K562 (cell line): ENCODE measurements at regions not wholly inside any gene's neighbourhood (a gene's known extent, or its start where the extent isn't known, plus 50 kb on each side); places are given as distances from the start of the nearest gene placed in this dataset.

ENCODE experiments used
- CAMTA2 ChIP-seq: fragments of 250-450 bp; sonication (Bioruptor Pico); conservative IDR thresholded peaks from 2 replicates; pipeline ENCODE4 v1.5.1; 2022
- ZNF717 ChIP-seq: fragments of 250-450 bp; sonication (Bioruptor Pico); IDR thresholded peaks from 2 replicates; pipeline ENCODE4 v1.5.0; 2021
- TF ChIP-seq, protein P1 (sequence below), 3 experiments: IDR thresholded peaks in 2 of 3; conservative IDR thresholded peaks in 1 of 3; 2 replicates each; pipeline ENCODE4 v1.5.1; 2011 to 2012; ENCODE audit warnings: low read length in 3 of 3, mild to moderate bottlenecking in 3 of 3, control low read depth in 2 of 3, improper control_type of control experiment in 1 of 3, inconsistent platforms in 1 of 3, low read depth in 1 of 3, mixed read lengths in 1 of 3, moderate library complexity in 1 of 3; ENCODE audit not compliant: insufficient read depth in 2 of 3
- TF ChIP-seq, protein P2 (sequence below): sonication (generic); formaldehyde crosslinking; IDR thresholded peaks from 2 replicates; pipeline ENCODE4 v1.5.0; 2020; ENCODE audit warnings: missing genetic modification reagents
- TF ChIP-seq, protein P3 (sequence below): sonication (generic); formaldehyde crosslinking; IDR thresholded peaks from 2 replicates; pipeline ENCODE4 v1.8.1; 2022; ENCODE audit warnings: missing genetic modification reagents
- TF ChIP-seq, protein P4 (sequence below): IDR thresholded peaks from 2 replicates; pipeline ENCODE4 v1.6.1; 2014; ENCODE audit warnings: antibody characterized with exemption
- TF ChIP-seq, protein P5 (sequence below): sonication (generic); formaldehyde crosslinking; IDR thresholded peaks from 2 replicates; pipeline ENCODE4 v1.8.1; 2023; ENCODE audit warnings: mild to moderate bottlenecking, missing genetic modification reagents
- TF ChIP-seq, protein P6 (sequence below): fragments of 250-450 bp; sonication (Bioruptor Pico); IDR thresholded peaks from 2 replicates; pipeline ENCODE4 v1.4.0; 2020; ENCODE audit warnings: mild to moderate bottlenecking, moderate library complexity
- TF ChIP-seq, protein P7 (sequence below), 2 experiments: fragments of 450-650 bp; IDR thresholded peaks; 2 replicates each; pipeline ENCODE4 v1.6.1; 2016

DNA sequence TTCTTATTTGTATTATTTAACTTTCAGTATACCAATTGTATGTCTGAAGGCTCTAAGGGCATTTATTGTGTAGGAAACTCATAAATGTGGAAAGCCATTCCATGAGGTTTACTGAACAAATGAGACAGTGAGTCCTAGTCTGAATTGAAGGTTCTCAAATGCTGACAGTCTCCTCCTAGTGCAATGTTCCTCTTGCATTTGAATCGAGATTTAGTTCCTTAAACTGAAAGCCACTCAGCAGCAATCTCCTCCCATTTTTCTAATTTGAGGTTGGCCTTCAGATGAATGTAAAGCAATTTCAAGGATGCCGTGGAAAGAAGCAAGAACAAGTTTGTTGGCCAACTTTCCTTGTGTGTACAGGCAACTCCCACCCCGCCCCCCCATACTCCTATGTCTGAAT lies 493.2 kb upstream of the KLF4 start (continued):
- TF ChIP-seq, protein P1, sequence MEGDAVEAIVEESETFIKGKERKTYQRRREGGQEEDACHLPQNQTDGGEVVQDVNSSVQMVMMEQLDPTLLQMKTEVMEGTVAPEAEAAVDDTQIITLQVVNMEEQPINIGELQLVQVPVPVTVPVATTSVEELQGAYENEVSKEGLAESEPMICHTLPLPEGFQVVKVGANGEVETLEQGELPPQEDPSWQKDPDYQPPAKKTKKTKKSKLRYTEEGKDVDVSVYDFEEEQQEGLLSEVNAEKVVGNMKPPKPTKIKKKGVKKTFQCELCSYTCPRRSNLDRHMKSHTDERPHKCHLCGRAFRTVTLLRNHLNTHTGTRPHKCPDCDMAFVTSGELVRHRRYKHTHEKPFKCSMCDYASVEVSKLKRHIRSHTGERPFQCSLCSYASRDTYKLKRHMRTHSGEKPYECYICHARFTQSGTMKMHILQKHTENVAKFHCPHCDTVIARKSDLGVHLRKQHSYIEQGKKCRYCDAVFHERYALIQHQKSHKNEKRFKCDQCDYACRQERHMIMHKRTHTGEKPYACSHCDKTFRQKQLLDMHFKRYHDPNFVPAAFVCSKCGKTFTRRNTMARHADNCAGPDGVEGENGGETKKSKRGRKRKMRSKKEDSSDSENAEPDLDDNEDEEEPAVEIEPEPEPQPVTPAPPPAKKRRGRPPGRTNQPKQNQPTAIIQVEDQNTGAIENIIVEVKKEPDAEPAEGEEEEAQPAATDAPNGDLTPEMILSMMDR (IDR thresholded peaks at IDR 0.05 in 2 of 3, conservative IDR thresholded peaks at IDR 0.05 in 1 of 3; ENCODE audit: insufficient read depth in 2 of 3, low read depth in 1 of 3, low read length in 3 of 3): no peak
- TF ChIP-seq ZNF717 (CRISPR knock-in tag) (no peak), CAMTA2 (CRISPR knock-in tag) (no peak)
- TF ChIP-seq, protein P2, sequence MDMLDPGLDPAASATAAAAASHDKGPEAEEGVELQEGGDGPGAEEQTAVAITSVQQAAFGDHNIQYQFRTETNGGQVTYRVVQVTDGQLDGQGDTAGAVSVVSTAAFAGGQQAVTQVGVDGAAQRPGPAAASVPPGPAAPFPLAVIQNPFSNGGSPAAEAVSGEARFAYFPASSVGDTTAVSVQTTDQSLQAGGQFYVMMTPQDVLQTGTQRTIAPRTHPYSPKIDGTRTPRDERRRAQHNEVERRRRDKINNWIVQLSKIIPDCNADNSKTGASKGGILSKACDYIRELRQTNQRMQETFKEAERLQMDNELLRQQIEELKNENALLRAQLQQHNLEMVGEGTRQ: no peak
- TF ChIP-seq, protein P3, sequence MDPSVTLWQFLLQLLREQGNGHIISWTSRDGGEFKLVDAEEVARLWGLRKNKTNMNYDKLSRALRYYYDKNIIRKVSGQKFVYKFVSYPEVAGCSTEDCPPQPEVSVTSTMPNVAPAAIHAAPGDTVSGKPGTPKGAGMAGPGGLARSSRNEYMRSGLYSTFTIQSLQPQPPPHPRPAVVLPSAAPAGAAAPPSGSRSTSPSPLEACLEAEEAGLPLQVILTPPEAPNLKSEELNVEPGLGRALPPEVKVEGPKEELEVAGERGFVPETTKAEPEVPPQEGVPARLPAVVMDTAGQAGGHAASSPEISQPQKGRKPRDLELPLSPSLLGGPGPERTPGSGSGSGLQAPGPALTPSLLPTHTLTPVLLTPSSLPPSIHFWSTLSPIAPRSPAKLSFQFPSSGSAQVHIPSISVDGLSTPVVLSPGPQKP (CRISPR knock-in tag): no peak
- TF ChIP-seq, protein P4, sequence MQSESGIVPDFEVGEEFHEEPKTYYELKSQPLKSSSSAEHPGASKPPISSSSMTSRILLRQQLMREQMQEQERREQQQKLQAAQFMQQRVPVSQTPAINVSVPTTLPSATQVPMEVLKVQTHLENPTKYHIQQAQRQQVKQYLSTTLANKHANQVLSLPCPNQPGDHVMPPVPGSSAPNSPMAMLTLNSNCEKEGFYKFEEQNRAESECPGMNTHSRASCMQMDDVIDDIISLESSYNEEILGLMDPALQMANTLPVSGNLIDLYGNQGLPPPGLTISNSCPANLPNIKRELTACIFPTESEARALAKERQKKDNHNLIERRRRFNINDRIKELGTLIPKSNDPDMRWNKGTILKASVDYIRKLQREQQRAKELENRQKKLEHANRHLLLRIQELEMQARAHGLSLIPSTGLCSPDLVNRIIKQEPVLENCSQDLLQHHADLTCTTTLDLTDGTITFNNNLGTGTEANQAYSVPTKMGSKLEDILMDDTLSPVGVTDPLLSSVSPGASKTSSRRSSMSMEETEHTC: no peak
- TF ChIP-seq, protein P5, sequence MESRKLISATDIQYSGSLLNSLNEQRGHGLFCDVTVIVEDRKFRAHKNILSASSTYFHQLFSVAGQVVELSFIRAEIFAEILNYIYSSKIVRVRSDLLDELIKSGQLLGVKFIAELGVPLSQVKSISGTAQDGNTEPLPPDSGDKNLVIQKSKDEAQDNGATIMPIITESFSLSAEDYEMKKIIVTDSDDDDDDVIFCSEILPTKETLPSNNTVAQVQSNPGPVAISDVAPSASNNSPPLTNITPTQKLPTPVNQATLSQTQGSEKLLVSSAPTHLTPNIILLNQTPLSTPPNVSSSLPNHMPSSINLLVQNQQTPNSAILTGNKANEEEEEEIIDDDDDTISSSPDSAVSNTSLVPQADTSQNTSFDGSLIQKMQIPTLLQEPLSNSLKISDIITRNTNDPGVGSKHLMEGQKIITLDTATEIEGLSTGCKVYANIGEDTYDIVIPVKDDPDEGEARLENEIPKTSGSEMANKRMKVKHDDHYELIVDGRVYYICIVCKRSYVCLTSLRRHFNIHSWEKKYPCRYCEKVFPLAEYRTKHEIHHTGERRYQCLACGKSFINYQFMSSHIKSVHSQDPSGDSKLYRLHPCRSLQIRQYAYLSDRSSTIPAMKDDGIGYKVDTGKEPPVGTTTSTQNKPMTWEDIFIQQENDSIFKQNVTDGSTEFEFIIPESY: no peak
- TF ChIP-seq, protein P6, sequence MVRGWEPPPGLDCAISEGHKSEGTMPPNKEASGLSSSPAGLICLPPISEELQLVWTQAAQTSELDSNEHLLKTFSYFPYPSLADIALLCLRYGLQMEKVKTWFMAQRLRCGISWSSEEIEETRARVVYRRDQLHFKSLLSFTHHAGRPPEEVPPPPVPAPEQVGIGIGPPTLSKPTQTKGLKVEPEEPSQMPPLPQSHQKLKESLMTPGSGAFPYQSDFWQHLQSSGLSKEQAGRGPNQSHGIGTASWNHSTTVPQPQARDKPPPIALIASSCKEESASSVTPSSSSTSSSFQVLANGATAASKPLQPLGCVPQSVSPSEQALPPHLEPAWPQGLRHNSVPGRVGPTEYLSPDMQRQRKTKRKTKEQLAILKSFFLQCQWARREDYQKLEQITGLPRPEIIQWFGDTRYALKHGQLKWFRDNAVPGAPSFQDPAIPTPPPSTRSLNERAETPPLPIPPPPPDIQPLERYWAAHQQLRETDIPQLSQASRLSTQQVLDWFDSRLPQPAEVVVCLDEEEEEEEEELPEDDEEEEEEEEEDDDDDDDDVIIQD: no peak
- TF ChIP-seq, protein P7, sequence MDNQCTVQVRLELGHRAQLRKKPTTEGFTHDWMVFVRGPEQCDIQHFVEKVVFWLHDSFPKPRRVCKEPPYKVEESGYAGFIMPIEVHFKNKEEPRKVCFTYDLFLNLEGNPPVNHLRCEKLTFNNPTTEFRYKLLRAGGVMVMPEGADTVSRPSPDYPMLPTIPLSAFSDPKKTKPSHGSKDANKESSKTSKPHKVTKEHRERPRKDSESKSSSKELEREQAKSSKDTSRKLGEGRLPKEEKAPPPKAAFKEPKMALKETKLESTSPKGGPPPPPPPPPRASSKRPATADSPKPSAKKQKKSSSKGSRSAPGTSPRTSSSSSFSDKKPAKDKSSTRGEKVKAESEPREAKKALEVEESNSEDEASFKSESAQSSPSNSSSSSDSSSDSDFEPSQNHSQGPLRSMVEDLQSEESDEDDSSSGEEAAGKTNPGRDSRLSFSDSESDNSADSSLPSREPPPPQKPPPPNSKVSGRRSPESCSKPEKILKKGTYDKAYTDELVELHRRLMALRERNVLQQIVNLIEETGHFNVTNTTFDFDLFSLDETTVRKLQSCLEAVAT (IDR thresholded peaks at IDR 0.05): no peak
